ENCODE measurements at regions not wholly inside any gene's neighbourhood (a gene's known extent, or its start where the extent isn't known, plus 50 kb on each side); places are given as distances from the start of the nearest gene placed in this dataset.

DNA sequence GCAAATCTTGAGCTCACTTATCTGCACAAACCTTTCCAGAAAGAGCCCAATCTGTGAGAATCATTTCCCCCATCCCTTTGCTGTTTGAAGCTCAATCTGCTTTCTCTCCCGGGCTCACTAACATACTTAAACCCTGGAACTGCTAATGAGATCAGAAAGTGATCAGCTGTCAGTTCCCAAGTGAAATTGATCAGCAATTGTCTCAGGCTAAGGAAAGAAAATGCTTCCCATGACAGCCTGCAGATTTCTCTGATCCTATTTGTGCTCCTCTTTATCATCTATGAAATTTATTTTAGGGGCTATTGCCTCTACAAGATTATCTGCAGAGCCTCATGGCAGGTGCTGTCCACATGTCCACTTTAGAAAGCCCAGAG, 239.0 kb upstream of the CXCR4 start:
- intact Hi-C loops (cut with DNase I): no loop called here
- no peak for ATAC-seq
- no peak for DNase-seq (ENCODE audit: missing footprints)

DNA sequence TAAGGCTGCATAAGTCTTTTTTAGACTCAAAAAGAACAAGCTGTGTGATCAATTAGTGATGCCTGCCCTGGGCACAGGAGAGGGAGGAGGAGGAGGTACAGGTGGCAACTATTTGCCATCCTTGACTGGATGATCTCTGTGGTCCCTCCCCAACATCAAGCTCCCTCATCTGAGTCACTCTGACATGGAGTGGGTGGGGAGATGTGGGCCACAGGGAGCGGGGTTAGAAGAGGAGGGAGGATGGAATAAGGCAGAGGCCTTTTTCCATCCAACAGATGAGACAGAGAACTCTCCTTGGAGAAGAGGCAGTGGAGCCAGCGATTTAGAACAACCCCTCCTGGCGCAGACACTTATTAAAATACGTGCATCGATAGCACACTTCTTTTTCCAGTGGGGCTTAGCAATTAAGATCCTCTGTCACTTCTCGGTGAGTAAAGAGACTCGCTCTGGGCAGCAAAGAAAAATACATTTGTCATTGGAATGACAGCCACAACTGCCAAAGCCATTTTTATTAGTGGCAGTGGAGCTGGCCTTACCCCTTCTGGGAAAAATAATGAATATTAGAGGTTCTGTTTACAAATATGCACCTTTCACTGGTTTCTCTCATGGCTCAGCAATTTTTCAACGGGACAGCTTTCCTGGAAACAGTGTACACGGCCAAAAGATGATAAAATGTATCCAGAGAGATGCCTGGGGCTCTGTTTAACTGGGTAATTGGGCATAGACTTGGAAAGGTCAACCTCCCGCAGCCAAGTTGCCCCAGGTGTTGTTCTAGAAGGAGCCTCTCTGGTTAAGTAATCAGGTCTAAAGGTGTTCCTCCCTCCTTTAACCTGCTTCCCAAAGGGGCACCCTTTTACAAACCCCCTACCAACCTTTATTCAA, 238.4 kb upstream of the CXCR4 start:
- no peak for ATAC-seq
- intact Hi-C loops (cut with DNase I): no loop called here
- no peak for DNase-seq (ENCODE audit: missing footprints)

GRCh38 chr2:136351684-136352083, 233.7 kb upstream of the CXCR4 start:
- intact Hi-C loops (cut with DNase I): no loop called here

DNA sequence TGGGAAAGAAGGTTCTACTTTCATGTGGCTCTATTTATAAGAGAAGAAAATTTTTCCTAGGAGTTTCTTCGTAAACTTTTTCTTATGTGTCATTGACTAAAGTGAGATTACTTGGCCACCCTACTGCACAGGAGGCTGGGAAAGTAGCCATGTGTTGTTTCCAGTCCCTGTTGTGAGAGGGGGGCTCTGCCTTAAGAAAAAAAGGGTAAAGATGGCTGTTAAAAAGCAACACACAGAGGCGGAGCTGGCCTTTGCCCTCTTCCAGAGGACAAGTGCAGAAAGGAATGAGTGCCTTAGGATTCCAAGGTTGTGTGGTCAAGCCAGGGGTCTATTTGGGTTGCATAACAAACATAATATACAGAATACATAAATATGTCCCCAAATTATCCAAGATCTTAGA, 230.0 kb upstream of the CXCR4 start:
- no peak for ATAC-seq
- intact Hi-C loops (cut with DNase I): no loop called here
- no peak for DNase-seq (ENCODE audit: missing footprints)

More at GRCh38 chr2:136351684-136352083, 233.7 kb upstream of the CXCR4 start:
- ATAC-seq (no peak), DNase-seq (ENCODE audit: missing footprints) (no peak)

DNA sequence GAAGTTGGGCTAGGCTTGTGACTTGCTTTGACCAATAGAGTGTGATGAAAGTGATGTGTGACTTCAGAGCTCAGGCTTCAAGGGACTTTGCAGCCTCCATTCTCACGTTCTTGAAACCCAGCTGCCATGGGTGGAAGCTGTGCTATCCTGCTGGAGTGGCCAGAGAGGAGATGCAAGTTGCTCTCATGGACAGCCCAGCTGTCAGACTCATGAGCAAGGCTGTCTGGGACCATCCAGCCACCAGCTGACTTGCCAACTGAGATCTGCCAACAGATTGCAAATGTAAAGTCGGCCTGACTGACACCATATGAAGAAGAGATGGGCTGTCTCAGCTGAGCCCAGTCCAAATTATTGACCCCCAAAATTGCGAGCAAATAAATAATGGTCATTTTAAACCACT, 226.4 kb upstream of the CXCR4 start:
- DNase-seq (ENCODE audit: missing footprints): no peak
- ATAC-seq: no peak
- intact Hi-C loops (cut with DNase I): no loop called here

DNA sequence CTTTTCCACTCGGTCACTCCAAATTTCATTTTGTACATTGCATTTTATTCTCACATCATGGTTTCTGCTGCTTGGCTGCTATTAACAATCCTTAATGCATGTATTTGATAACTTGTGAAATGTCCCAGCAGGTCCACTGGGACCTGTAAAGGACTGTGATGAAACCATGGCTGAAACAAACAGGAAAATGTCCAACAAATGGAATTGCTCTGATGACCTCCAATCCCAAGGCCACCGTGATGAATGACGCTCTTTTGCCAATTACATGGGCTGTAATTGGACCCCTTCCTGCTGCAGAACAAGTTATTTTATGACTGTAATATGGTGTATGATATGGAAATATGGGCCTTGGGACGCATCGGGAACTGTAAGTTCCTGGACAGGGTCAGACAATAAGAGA, 224.2 kb upstream of the CXCR4 start:
- intact Hi-C loops (cut with DNase I): no loop called here
- ATAC-seq (no peak), DNase-seq (ENCODE audit: missing footprints) (no peak)

- intact Hi-C loops (cut with DNase I): no loop called here
- DNase-seq (ENCODE audit: missing footprints): no peak
- no peak for ATAC-seq
Measured at GRCh38 chr2:136334967-136335366, 217.0 kb upstream of the CXCR4 start.

- no peak for DNase-seq (ENCODE audit: missing footprints)
- intact Hi-C loops (cut with DNase I): no loop called here
- ATAC-seq: peak; percentile 81
Measured at GRCh38 chr2:136332436-136333095, 214.6 kb upstream of the CXCR4 start.

- no peak for DNase-seq (ENCODE audit: missing footprints)
- ATAC-seq: no peak
- intact Hi-C loops (cut with DNase I): no loop called here
Measured at GRCh38 chr2:136331226-136331625, 213.3 kb upstream of the CXCR4 start.

GRCh38 chr2:136328207-136328795, 210.4 kb upstream of the CXCR4 start:
- ATAC-seq: no peak

DNA sequence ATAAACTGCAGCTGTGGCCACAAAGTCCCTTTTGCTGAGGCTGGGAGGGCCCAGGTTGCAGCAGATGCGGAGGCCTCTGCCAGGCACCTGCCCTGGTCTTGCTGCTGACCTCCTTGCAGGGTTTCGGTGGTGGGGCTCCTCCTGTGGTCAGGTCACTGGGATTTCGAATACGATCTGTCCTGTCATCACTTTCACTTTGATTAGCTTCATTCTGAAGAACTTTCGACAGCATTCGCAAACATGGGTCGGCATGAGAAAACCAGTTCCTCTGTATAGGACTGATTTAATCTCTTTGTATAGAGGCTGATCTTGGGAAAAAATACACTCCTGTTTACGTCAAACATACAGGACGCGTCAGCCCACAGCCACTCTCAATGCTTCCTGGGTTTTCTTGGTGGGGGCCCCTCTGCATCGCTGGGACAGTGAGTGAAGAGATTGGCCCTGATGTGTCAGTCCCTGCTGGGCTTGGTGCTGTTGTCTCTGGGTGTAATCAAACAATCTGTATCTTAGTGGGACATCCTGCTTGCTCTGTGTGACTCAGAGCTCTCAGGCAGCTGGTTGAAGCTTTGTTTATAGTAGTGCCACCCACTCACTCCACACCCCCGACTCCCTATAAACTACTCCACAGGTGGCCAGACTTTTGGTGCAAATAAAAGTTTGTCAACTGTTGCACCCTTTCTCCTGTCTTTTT, 209.4 kb upstream of the CXCR4 start:
- intact Hi-C loops (cut with DNase I): no loop called here
- DNase-seq (ENCODE audit: missing footprints) (no peak), ATAC-seq (no peak)

More at GRCh38 chr2:136328207-136328795, 210.4 kb upstream of the CXCR4 start:
- no peak for DNase-seq (ENCODE audit: missing footprints)
- intact Hi-C loops (cut with DNase I): no loop called here

DNA sequence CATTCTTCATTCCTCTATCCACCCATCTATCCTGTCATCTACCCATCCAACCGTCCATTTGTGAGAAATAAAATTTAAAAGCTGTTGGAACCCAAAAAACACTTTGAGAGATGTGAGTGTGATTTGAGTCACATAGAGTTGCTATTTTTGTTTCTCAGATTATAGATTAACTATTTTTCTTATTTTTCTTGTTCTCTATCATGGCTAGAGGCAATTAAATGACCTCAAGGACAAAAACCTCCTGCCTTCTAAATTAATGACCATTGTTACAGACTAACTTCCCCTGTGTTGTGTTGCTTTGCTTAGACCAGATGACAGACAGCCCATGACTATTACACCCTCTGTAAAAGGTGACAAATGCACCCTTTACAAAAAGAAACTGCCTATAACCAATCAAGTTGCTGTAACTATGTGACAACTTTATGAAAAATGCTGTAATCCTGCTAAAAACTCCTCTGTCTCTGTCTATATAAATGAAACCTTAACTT, 207.9 kb upstream of the CXCR4 start:
- ATAC-seq: no peak
- DNase-seq (ENCODE audit: missing footprints): no peak
- intact Hi-C loops (cut with DNase I): no loop called here

- ATAC-seq (no peak), DNase-seq (ENCODE audit: missing footprints) (no peak)
- intact Hi-C loops (cut with DNase I): no loop called here
Measured at GRCh38 chr2:136324966-136325365, 207.0 kb upstream of the CXCR4 start.

DNA sequence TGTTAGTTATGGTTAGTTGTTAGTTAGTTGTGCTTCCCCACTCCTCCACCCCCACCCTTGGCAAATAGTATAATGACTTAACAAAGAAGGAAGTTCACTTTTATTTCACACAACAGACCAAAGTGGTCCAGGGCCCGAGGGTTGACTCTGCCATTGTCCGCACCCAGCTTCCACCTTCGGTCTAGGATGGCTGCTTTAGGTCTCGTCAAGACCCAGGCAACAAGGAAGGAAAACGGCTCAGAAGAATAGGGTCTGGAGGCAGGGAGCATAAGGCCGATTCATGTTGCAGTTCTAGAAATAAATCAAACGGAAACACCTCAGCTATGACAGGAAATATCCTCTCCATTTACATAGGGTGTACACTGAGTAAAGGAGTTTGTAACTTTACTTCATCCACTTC, 206.0 kb upstream of the CXCR4 start:
- DNase-seq (ENCODE audit: missing footprints) (no peak), ATAC-seq (no peak)
- intact Hi-C loops (cut with DNase I): no loop called here

- no peak for ATAC-seq
- intact Hi-C loops (cut with DNase I): no loop called here
- no peak for DNase-seq (ENCODE audit: missing footprints)
Measured at GRCh38 chr2:136323195-136323594, 205.2 kb upstream of the CXCR4 start.

DNA sequence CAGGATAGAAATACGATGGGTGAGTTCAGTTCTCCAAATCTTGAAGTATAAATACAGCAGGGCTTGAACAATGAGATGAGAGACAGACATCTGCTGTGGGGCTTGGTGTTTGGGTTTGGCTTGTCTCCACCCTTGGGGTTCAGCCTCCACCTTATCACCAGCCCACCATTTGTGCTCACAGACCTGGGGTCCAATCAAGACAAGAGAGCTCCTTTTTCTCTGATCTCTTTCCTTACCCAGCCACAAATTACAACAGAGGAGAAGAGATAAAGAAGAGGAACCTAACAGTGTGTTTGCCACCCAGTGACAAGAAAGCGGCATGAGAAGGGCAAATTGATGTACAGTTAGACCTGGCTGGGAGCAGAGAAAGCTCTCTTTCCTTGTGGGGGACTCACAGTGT, 204.5 kb upstream of the CXCR4 start:
- intact Hi-C loops (cut with DNase I): no loop called here
- ATAC-seq (no peak), DNase-seq (ENCODE audit: missing footprints) (no peak)

DNA sequence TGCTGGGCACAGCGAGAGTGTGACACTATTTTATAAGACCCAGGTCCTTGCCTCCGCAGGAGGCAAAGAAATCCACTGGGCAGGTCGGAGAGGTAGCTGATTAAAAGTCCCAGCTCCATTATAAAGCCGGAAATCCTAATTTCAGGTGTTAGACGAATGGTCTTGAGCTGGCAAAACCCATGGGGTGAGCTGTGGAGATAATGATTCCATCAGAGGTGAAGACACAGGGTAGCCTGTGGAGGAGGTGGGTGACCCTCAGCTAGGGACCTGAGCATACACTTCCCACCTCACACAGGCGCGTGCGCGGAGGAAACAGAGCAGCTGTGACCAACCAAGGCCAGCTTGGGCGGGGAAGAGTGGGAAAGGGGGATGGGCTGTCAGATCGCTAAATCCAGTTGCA, 201.7 kb upstream of the CXCR4 start:
- DNase-seq (ENCODE audit: missing footprints): no peak
- intact Hi-C loops (cut with DNase I): no loop called here
- ATAC-seq: no peak

DNA sequence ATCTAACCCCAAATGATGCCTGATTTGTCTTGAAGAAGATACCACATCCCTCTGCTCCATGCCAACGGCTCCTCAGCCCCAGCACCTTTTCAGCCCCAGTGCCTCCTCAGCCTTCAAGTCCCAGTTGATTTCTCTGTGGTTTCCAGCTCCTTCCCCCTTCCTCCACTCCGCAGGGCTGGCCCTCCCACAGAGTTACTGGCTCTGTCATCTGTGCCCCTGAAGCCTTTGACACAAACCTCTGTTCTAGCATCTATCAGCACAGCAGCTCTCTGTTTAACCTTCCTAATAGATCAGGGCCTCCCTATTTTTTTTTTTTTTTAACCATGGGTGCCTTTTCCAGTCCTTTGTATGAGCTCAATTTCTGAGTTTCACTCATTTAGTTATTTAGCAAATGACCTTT, 201.3 kb upstream of the CXCR4 start:
- DNase-seq (ENCODE audit: missing footprints): no peak
- intact Hi-C loops (cut with DNase I): no loop called here
- no peak for ATAC-seq

DNA sequence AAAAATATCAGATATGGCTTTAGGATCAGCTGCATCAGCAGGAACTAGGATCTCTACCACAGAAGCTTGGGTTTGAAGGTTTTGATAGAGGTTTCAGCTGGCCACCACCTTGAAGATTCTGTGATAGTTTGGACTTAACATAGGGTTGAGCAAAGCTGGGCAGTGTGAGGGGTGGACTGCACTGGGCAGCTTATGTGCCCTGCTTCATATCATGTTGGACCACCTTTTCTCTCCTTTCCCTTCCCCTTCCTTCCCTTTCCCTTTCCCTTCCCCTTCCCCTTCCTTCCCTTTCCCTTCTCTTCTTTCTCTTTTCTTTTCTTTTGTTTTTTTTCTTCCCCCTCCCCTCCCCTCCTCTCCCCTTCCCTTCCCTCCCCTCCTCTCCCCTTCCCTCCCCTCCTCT, 196.3 kb upstream of the CXCR4 start:
- ATAC-seq (no peak), DNase-seq (ENCODE audit: missing footprints) (no peak)
- intact Hi-C loops (cut with DNase I): no loop called here

All from Right ventricle myocardium inferior (tissue), 1 donor.